ENCODE measurements at regions not wholly inside any gene's neighbourhood (a gene's known extent, or its start where the extent isn't known, plus 50 kb on each side); places are given as distances from the start of the nearest gene placed in this dataset.
"Not testable (repeated sequence)": the region's sequence is repeated elsewhere in the genome, so short reads cannot be mapped to it uniquely, and the experiment has no call there.

DNA sequence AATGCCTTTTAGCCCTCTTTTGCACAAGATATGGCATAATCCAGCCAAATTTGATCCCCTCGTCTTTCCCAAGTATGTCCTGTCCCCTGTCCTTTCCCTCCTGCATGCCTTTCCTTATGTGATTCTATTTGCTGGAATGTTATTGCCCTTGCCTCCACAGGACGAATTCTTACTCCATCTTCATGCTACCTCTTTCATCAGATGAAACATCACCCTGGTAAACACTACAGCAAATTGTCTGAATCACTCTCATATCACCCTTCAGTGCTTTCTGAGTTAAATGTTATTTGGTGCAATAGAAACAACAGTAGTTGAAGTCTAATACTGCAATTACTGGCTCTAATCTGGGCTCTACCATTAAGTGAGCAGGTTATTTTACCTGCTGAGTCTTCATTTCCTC lies 52.2 kb upstream of the FAT1 start:
- intact Hi-C loops (cut with micrococcal nuclease) = no loop called here
- DNase-seq = no peak
- ATAC-seq = no peak

DNA sequence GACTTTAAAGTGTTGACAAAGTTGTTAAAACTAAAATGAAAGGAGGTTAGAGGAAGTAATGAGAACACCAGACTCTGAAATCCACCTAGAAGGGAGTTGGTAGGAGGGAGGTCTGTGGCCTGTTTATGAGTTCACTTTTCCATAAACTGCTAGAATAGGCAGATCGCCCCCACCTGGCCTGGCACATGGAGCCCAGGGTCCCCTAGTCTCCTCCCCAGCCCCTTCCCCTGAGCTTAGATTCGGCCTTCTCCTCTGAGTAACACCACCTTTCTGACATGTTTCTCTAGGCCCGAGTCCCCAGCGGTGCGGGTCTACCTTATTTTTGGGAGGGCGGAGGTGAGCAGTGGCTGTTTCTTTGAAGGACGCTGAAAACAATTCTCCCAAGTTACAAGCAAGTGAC lies 54.5 kb upstream of the FAT1 start:
- no peak for DNase-seq
- intact Hi-C loops (cut with micrococcal nuclease) = no loop called here
- no peak for ATAC-seq

DNA sequence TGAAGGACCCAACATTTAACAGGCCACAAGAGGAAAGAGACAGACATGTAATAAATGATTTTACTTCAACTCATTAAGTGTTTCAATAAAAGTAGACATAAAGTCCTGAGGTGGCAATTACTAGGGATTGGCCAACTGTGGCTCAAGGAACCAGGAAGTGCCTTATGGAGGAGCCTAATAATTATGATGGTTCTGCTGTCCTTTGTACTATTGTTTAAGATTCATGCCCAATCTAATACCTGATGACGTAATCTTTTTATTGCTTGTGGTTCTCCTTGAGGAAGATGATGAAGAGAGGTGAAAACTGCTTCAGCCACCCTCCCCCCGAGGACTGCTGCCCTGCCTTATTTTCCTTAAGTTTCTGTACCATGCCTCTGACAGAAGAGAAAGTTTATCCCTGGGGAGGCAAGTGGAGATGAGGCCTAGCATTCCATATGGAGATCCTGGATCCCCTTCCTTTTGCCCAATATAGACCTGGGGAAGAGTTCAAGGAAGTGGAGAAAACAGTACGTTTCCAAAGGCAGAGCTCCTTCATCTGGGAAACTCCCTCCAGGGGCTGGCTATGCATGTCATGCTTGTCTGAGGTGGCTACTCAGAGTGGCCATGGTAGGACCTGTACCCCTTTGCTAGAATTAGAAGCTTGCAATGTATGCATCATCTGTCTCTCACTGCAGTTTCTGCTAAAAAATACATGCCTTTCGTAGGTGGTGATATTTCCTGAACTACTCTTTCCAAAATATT lies 56.8 kb upstream of the FAT1 start:
- intact Hi-C loops (cut with micrococcal nuclease) = no loop called here
- DNase-seq (no peak), ATAC-seq (no peak)

DNA sequence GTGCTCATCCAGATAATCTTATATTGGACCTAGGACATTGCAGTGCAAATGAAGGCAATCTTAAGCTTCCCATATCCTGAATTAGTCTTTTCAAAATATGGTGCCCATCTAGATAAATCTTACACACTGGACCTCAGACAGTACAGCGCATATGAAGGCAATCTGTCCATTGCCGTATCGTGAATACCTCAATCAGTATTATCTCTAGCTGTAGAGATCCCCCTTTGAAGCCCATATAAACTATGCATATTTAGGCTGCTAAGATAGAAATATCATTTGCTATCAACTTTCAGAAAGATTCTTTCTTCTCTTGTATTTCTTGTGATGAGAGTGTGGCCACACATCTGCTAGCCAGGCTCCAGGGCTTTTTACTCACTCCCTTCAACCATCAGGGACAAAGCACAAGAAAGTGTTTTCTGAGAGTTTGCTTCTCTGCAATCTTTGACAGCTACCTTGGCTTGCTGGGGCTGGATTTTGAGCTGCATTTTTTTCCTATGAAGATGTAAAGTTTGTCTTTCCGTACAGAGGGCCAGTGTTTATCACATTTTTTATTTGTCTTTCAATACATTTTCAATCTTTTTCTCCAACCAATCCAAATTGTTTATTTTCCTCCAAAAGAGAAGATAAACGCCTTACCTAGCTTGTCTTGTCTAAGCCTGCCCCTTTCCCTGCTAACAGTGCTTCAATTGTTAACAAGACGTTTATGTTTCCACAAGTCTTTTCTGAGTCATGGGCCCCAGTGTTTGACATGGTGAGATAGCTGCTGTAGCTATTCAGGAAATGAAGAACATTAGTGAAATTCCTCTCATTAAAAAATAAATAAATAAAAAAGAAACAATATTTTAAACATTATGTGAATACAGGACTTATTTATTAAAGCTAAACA lies 57.6 kb upstream of the FAT1 start:
- intact Hi-C loops (cut with micrococcal nuclease) = no loop called here
- ATAC-seq (no peak), DNase-seq (no peak)

DNA sequence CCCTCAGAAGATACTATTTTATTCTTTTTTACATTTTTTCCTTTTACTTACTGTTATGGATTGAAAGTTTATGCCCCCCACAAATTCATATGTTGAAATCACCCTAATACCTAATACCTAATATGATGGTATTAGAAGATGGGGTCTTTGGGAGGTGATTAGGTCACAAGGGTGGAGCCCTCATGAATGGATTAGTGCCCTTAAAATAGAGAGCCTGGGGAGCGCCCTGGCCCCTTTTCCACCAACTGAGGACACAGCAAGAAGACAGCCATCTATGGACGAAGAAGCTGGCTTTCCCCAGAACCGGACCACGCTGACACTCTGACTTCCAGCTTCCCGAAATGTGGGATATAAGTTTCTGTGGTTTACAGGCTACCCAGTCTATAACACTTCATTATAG lies 58.6 kb upstream of the FAT1 start:
- ATAC-seq (no peak), DNase-seq (no peak)
- intact Hi-C loops (cut with micrococcal nuclease) = no loop called here

DNA sequence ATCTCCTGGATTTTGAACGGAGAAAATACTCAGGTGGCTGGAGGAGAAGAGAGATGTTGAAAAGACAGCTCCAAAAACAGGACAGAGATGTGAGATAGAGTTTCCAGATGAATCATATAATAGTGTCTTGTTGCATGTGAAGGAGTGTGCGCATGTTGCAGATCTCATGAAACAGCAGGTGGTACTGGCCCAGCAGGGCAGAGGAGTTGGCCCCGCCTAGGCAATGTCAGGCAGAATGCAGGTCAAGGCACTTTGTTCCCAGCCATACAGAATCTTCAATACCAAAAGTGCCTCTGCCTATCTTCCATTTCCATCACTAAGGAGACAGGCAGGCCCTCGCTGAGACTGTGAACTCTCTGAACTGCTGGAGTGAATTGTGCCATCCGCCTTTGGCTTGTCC lies 63.9 kb upstream of the FAT1 start:
- DNase-seq (no peak), ATAC-seq (no peak)
- intact Hi-C loops (cut with micrococcal nuclease) = no loop called here

DNA sequence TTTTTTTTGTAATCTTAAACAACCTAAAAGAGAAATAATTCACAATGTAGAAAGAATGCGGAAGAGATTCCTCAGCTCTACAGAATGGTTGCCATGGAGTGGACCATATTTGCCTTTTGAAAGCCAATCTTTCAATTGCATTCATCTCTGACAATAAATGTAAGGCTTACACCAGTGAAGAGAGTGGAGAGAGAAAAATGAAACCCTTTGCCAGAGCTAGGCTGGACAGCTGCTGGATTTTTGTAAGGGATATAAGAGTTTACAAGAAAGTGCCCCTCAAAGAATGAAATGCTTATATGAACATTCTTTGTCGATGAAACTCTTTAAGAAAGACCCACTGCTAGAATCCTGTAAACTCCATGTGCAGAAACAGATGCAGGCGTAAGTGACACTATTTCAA lies 66.0 kb upstream of the FAT1 start:
- no peak for ATAC-seq
- DNase-seq = no peak
- intact Hi-C loops (cut with micrococcal nuclease) = no loop called here

DNA sequence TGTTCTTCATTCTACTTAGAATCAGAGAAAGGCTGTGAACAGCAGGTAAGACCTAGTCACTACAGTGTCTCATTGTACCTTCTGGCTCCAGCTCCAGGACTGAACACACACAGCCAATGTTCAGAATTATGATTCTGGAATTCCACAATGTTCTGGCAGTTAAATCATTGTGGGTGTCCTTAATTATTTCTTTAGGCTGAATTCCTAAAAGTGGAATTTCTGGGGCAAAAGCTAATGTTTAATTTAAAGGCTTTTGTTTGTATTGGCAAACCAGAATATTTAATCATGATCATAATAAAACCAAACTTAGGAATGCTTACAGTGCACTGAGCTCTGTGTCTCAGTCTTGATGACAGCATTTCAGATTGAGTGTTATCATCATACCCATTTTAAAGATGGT lies 67.0 kb upstream of the FAT1 start:
- ATAC-seq (no peak), DNase-seq (no peak)
- intact Hi-C loops (cut with micrococcal nuclease) = no loop called here

DNA sequence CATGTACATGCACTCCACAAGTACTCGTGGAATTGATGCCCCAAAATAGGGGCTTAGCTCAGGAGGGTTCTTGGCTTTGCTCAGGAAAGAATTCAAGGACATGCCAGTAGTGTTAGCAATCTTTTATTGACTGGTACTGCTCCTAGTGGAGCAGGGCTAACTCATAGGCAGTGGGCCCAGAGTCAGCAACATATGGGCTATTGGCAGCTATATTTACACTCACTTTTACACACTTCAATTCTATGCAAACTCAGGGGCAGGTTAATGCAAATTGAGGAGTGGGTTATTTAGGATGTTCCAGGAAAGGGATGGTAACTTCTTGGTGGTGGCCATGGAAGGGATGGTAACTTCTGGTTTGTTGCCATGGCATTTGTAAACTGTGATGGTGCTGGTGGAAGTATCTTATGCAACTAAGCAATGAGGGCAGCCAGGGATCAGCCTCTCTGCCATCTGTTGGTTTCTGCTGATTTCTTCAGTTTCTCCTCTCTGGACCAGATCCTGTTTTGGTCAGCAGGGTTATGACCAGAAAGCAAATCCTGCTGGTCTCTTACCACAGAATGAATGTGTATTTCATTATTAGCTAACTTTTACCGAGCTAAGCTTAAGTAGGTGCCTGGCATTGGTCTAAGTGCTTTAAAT lies 69.2 kb upstream of the FAT1 start:
- ATAC-seq (no peak), DNase-seq (no peak)
- intact Hi-C loops (cut with micrococcal nuclease) = no loop called here

DNA sequence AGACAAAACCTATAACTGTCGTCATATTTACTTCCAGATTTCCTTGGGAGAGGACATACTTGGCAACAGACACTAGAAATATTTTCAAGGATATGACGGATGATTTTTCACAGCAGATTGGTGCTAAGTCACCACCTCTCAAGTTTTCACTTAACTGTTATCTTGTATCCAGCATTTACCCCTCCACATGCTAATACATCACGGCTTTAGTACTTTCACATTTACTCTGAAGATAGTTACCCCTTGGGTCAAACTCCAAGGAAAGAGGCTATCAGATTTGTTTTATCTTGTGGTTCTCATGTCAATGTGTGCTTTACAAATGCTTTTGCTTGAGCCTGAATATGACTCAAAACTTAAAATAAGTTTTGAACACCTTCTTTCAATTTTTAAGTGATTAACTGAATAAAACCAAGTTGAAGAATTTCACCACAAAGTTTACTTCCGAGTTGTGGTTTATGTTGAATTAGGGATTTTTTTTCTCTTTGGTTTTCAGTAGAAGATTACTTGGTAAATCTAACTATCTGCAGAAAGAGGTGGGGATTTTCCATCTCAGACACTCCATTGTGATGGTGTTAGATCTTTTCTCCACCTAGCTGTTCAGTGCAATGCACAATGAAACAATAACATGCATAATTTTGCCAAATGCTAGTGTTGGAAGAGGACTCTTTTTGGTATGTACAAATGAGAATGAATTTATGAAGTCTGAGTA lies 75.4 kb upstream of the FAT1 start:
- intact Hi-C loops (cut with micrococcal nuclease) = no loop called here
- no peak for ATAC-seq
- DNase-seq = no peak

DNA sequence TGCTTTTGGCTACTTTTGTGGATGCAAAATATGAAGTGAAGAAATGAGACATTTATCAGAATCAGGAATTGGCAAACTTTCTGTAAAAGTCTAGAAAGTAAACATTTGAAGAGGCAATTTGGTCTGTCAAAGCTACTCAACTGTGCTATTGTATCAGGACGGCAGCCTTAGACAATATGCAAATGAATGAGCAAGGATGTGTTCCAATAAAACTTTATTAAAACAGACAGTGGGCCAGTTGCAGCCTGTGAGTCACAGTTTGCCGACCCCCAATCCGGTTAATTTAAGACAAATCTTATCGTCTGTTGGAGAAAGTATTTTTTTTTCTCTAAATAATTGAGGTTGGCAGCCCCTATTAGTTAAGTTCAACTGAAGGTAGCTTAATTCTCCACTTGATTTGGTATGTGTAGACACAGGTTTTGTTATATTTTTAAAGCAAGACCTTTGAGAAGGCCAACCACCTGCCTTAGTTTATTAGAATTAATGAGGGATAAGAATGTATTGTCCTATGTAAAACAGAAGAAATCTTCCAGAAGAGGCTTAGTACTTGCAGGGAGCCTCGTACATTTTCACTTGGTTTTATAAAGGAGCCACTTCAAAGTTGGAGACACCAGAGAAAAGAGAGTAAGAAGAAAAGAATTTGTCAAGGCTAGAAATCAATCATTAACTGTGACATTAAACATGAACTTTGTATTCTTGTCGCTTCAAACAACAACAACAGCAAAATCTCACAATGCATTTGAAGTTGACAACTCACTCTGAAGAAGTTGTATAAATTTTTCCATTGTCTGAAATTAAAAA lies 81.6 kb upstream of the FAT1 start:
- DNase-seq (no peak), ATAC-seq (no peak)
- intact Hi-C loops (cut with micrococcal nuclease) = no loop called here

DNA sequence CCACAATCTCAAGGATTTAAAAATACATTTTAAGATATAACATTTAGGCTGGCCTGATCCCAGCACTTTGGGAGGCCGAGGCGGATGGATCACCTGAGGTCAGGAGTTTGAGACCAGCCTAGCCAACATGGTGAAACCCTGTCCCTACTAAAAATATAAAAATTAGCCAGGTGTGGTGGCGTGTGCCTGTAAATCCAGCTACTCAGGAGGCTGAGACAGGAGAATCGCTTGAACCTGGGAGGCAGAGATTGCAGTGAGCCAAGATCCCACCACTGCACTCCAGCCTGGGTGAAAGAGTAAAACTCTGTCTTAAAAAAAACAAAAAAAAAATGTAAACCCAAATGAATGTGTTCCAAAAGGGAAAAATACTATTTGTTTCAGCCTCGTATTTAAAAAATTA lies 82.3 kb upstream of the FAT1 start:
- intact Hi-C loops (cut with micrococcal nuclease); ATAC-seq; DNase-seq: not testable (repeated sequence)

DNA sequence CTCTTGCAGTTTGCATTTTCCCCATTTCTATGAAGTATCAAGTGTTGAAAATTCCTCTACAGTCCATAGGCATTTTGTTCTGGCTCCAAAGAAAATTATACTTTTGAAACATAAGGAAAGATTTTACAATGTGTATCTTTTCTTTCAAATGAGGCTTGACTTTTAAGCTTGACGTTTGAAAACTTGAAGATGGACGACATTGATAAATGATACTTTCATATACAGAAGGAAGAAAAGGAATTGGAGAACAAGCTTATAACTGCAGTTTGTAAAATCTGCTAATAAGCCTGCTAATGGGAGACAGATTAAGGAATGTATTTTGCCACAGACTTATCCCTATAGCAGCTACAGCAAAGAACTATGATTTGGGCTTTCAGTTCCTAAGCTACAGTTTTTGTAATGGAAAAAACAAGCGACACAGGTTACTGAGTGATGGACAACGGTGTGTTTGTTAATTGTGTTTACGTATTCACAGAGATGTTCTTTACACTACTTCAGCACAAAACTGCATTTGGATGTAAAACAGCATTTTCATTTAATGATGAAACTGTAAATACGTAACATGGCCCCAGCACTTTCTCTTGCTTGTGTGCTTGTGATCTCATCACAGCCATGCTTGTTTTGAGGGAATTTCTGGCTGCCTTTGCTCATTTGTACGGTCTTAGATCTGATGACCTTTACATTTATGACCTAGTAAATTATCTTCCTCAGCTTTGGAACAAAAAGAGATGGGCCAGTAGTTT lies 83.2 kb upstream of the FAT1 start:
- ATAC-seq (no peak), DNase-seq (no peak)
- intact Hi-C loops (cut with micrococcal nuclease) = no loop called here

DNA sequence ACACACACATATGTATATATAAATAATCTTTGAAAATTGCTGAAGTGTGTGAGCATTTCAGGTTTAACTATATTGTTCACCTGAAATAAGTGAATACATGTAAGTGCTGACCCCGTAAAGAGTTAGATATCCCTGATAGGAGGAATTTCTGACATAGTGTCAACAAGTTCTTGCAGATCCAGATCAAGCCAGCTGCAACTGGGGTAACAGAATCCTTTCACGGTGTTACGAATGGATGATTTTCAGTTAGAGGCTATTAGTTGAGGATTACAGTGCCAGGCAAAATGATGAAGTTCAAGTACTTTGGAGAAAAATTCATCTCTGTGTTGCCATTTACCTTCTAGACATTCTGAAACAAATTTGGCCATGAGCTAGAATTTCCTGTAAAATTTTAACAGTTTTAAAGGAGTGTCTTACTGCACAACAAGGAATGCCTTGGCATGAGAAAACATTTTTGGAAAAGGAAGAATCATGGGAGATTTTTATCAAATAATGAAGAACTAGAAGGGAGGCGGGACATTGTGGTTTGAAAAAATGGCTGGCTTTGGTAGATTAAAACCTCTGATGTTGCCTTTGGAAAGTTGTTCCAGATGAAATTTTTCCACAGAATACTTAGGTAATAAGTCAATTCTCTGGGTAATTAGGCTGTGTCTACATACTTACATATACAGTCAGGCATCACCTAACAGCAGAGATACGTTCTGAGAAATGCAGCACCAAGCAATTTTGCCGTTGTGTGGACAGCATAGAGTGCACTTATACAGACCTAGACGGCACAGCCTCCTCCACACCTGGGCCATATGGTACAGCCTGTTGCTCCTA lies 84.4 kb upstream of the FAT1 start:
- DNase-seq = no peak
- intact Hi-C loops (cut with micrococcal nuclease) = no loop called here
- no peak for ATAC-seq

DNA sequence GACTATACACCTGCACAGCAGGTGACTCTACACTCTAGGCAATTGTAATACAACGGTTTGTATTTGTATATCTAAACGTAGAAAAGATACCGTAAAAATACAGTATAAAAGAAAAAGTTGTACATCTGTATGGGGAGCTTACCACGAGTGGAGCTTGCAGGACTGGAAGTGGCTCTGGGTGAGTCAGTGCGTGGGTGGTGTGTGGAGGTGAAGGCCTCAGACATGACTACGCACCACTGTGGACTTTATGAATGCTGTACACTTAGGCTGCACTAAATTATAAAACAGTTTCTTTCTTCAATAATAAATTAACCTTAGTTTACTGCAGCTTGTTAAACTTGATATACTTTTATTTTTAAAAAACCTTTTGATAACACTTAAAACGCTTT lies 85.0 kb upstream of the FAT1 start:
- intact Hi-C loops (cut with micrococcal nuclease) = no loop called here
- ATAC-seq (no peak), DNase-seq (no peak)

DNA sequence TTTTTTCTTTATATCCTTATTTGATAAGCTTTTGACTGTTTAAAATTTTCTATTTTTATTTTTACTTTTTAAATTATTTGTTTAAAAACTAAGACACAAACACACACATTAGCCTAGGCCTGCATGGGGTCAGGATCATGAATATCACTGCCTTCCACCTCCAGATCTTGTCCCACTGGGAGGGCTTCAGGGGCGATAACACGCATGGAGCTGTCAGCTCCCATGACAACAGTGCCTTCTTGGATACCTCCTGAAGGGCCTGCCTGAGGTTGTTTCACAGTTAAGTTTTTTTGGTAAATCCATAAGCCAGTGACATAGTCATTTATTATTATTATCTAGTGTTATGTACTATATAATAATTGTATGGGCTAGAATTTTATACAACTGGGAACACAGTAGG lies 85.4 kb upstream of the FAT1 start:
- DNase-seq (no peak), ATAC-seq (no peak)
- intact Hi-C loops (cut with micrococcal nuclease) = no loop called here

DNA sequence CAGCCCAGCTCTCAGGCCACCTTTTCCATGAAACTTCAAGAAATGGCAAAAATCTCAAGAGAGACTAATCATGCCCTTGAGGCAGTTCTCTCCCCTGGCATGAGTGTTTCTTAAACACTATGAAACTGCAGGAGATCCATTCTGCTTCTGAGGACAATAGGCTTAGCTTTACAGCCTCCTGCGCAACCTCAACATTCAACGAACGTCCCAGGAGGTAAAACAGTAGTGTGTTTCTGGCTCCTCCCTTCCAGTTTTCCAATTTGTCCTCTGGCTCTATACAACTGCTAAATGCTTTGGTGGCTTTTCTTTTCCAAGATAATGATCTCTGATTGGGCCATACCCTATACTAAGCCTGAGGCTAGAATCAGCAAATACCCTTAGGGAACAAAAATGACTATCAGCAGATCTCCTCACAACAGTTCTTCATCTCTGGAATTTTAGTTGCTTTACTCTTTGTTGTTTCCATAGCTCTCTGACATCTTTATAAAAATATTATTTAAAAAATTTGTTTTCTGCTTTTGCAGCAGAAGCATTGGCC lies 87.0 kb upstream of the FAT1 start:
- ATAC-seq (no peak), DNase-seq (no peak)
- intact Hi-C loops (cut with micrococcal nuclease) = no loop called here
